ENCODE measurements at regions not wholly inside any gene's neighbourhood (a gene's known extent, or its start where the extent isn't known, plus 50 kb on each side); places are given as distances from the start of the nearest gene placed in this dataset.
A peak's percentile ranks its signal among the peaks of the same experiment; 100 is the strongest.

DNA sequence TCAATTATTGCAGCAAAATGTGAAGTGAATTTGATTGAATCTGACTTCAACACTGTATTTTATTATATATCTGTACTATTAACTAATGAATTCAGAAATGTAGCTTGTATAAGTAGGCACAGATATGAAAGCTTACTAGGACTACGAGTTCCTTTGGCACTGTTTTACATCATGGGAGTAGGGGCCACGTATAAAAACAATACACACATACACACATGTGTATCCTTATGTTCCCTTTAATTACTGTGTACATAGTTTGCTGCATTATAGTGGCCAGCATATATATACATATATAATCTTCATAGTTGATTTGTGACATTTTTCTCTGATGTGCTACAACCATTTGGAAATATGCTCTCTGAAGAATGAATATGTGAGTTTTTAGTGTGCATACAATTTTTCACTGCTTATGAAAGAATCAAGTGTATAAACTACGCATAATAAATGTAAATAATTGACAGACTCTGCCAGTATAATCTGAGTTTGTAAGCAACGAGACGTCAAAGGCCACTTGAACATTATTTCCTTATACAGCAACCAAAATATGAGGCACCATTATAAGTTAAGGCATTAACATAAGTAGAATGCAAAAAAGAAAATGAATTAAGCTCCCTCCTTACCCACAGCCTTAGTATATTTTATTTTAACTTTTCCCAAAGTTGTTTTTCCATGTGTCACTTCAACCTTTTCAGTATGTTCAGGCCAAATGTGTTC lies 98.1 kb upstream of the GALNT5 start:
- WGBS, result no CpG with 5 or more reads among the region's 5 CpGs
- no peak overlapping the region for H3K23ac ChIP-seq (ENCODE audit: low read length in 2 of 2)

DNA sequence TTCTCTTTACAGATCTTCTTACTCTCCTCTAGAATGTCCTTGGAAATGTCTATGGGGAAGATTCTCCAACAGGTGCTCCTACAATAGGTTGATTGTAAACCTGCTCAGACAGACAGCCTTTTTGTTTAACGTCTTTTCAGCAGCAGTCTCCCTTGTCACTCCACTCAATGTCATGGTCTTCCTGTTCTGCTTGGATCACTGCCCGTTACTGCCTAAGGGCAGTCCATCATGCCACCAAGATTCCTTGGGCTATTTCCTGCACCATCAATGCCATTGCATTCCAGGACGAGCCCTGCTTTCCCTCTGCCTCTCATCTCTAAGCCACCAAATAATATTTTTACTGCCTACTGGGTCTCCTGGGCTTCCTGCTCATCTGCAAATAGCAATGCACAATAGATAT lies 97.4 kb upstream of the GALNT5 start:
- Histone ChIP-seq H3K4me1 (ENCODE audit: control insufficient read depth, insufficient read depth, low read depth, low read length) (no peaks in the 10 kb centered on the region), H3K79me1 (replicated peaks; ENCODE audit: low read length, poor library complexity, severe bottlenecking) (no peaks in the 10 kb centered on the region), H2BK5ac (ENCODE audit: low read depth, low read length, poor library complexity, severe bottlenecking) (no peak overlapping the region), H3K14ac (ENCODE audit: low read length in 2 of 2) (no peak overlapping the region), H3K27ac (ENCODE audit: low read length, poor library complexity, severe bottlenecking) (no peak overlapping the region), H4K91ac (ENCODE audit: low read length) (no peak overlapping the region), H3K27me3 (ENCODE audit: control insufficient read depth in 1 of 2, insufficient read depth in 1 of 2, low read length in 2 of 2) (no peaks in the 10 kb centered on the region), H3K23ac (ENCODE audit: low read length in 2 of 2) (peak overlapping the region in 1 of 2 experiments; percentile 34), H3K18ac (ENCODE audit: low read depth in 1 of 2, low read length in 2 of 2) (no peak overlapping the region), H3K4me3 (ENCODE audit: insufficient read depth in 1 of 2, low read depth in 1 of 2, low read length in 2 of 2) (no peak overlapping the region), H3K9me3 (ENCODE audit: control insufficient read depth, low read length) (no peaks in the 10 kb centered on the region), H3K9ac (ENCODE audit: low read length) (no peak overlapping the region), H3K4ac (ENCODE audit: low read depth in 1 of 2, low read length in 2 of 2) (no peak overlapping the region), H2BK12ac (ENCODE audit: low read length in 2 of 2) (no peak overlapping the region), H3K36me3 (ENCODE audit: control insufficient read depth in 1 of 2, insufficient read depth in 2 of 2, low read depth in 1 of 2, low read length in 2 of 2) (no peaks in the 10 kb centered on the region), H2BK120ac (ENCODE audit: low read depth, low read length) (no peak overlapping the region), H4K8ac (ENCODE audit: low read length) (no peak overlapping the region), H2BK15ac (ENCODE audit: low read depth, poor library complexity, severe bottlenecking) (no peak overlapping the region), H3K4me2 (ENCODE audit: low read length, poor library complexity, severe bottlenecking) (no peak overlapping the region), H2AFZ (ENCODE audit: low read depth, low read length) (no peak overlapping the region), H2AK5ac (ENCODE audit: low read length, severe bottlenecking) (no peak overlapping the region)
- no peak for DNase-seq
- WGBS, result 55% methylated on average over 3 of the region's 3 CpGs

More for the DNA sequence above, 98.1 kb upstream of the GALNT5 start:
- Histone ChIP-seq H3K9ac (ENCODE audit: low read length) (no peak overlapping the region), H3K4me1 (ENCODE audit: control insufficient read depth, insufficient read depth, low read depth, low read length) (no peaks in the 10 kb centered on the region), H2BK5ac (ENCODE audit: low read depth, low read length, poor library complexity, severe bottlenecking) (no peak overlapping the region), H3K9me3 (ENCODE audit: control insufficient read depth, low read length) (no peaks in the 10 kb centered on the region), H3K27me3 (ENCODE audit: control insufficient read depth in 1 of 2, insufficient read depth in 1 of 2, low read length in 2 of 2) (no peaks in the 10 kb centered on the region), H3K4me3 (ENCODE audit: insufficient read depth in 1 of 2, low read depth in 1 of 2, low read length in 2 of 2) (no peak overlapping the region), H4K91ac (ENCODE audit: low read length) (no peak overlapping the region), H3K27ac (ENCODE audit: low read length, poor library complexity, severe bottlenecking) (no peak overlapping the region), H3K79me1 (replicated peaks; ENCODE audit: low read length, poor library complexity, severe bottlenecking) (no peaks in the 10 kb centered on the region), H3K36me3 (ENCODE audit: control insufficient read depth in 1 of 2, insufficient read depth in 2 of 2, low read depth in 1 of 2, low read length in 2 of 2) (no peaks in the 10 kb centered on the region), H3K14ac (ENCODE audit: low read length in 2 of 2) (no peak overlapping the region), H2AK5ac (ENCODE audit: low read length, severe bottlenecking) (no peak overlapping the region), H4K8ac (ENCODE audit: low read length) (no peak overlapping the region), H3K4me2 (ENCODE audit: low read length, poor library complexity, severe bottlenecking) (no peak overlapping the region), H2AFZ (ENCODE audit: low read depth, low read length) (no peak overlapping the region), H3K18ac (ENCODE audit: low read depth in 1 of 2, low read length in 2 of 2) (no peak overlapping the region), H2BK15ac (ENCODE audit: low read depth, poor library complexity, severe bottlenecking) (no peak overlapping the region), H2BK120ac (ENCODE audit: low read depth, low read length) (no peak overlapping the region), H2BK12ac (ENCODE audit: low read length in 2 of 2) (no peak overlapping the region), H3K4ac (ENCODE audit: low read depth in 1 of 2, low read length in 2 of 2) (no peak overlapping the region)
- no peak for DNase-seq

DNA sequence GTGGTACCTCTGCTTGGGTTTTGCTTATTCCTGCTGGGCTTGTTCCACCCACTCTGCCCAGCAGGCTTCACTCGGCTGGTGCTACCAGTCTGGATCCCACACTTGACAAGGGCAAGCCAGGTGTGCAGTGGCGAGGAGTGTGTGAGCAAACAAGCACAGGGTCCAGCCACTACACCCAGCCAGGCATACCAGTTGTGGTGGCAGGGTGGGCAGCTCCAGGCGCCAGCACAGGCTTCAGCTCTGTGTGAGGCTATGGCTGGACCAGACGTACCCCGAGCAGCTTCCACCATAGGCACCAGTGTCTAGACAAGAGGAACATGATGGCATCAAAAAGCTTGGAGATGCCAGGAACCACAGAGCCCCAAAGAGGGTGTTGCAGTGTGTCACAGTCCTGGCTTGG lies 93.1 kb upstream of the GALNT5 start:
- no peak for DNase-seq
- H2BK12ac ChIP-seq (ENCODE audit: low read length in 2 of 2), result no peak overlapping the region
- no peak overlapping the region for H2BK120ac ChIP-seq (ENCODE audit: low read depth, low read length)
- no peak overlapping the region for H3K4me3 ChIP-seq (ENCODE audit: insufficient read depth in 1 of 2, low read depth in 1 of 2, low read length in 2 of 2)
- no peak overlapping the region for H3K4me2 ChIP-seq (ENCODE audit: low read length, poor library complexity, severe bottlenecking)
- no peaks in the 10 kb centered on the region for H3K4me1 ChIP-seq (ENCODE audit: control insufficient read depth, insufficient read depth, low read depth, low read length)
- H3K9ac ChIP-seq (ENCODE audit: low read length), result no peak overlapping the region
- no peak overlapping the region for H3K27ac ChIP-seq (ENCODE audit: low read length, poor library complexity, severe bottlenecking)
- no peak overlapping the region for H2AK5ac ChIP-seq (ENCODE audit: low read length, severe bottlenecking)
- no peaks in the 10 kb centered on the region for H3K27me3 ChIP-seq (ENCODE audit: control insufficient read depth in 1 of 2, insufficient read depth in 1 of 2, low read length in 2 of 2)
- no peak overlapping the region for H4K8ac ChIP-seq (ENCODE audit: low read length)
- no peaks in the 10 kb centered on the region for H3K36me3 ChIP-seq (ENCODE audit: control insufficient read depth in 1 of 2, insufficient read depth in 2 of 2, low read depth in 1 of 2, low read length in 2 of 2)
- 87% methylated on average over 5 of the region's 5 CpGs for WGBS
- no peak overlapping the region for H2AFZ ChIP-seq (ENCODE audit: low read depth, low read length)
- peak overlapping the region in 1 of 2 experiments; percentile 9 for H3K14ac ChIP-seq (ENCODE audit: low read length in 2 of 2)
- H3K9me3 ChIP-seq (ENCODE audit: control insufficient read depth, low read length), result no peaks in the 10 kb centered on the region
- H2BK15ac ChIP-seq (ENCODE audit: low read depth, poor library complexity, severe bottlenecking), result no peak overlapping the region
- H4K91ac ChIP-seq (ENCODE audit: low read length), result peak overlapping the region; percentile 21
- H3K79me1 ChIP-seq (replicated peaks; ENCODE audit: low read length, poor library complexity, severe bottlenecking), result no peaks in the 10 kb centered on the region
- H3K23ac ChIP-seq (ENCODE audit: low read length in 2 of 2), result no peak overlapping the region
- H3K18ac ChIP-seq (ENCODE audit: low read depth in 1 of 2, low read length in 2 of 2), result peak overlapping the region in 1 of 2 experiments; percentile 18
- H3K4ac ChIP-seq (ENCODE audit: low read depth in 1 of 2, low read length in 2 of 2), result no peak overlapping the region
- H2BK5ac ChIP-seq (ENCODE audit: low read depth, low read length, poor library complexity, severe bottlenecking), result no peak overlapping the region

DNA sequence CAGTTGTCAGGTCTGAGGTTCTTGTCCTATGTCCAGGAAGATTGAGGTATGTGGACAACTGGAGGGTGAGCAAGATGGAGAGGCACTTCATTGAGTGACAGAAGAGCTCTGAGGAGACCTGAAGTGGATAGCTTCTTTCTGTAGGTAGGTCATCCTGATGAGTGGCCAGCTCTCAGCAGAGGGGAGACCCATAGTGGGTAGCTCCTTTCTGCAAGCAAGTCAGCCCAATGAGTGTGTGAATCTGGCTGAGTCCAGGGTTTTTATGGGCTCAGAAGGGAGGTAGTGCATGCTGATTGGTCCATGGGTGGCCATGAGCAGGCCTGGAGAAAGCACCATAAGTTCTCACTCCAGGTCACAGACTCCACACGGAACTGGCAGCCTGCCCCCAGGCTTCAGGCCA lies 92.6 kb upstream of the GALNT5 start:
- no peak overlapping the region for H2BK12ac ChIP-seq (ENCODE audit: low read length in 2 of 2)
- H2AK5ac ChIP-seq (ENCODE audit: low read length, severe bottlenecking), result no peak overlapping the region
- H3K4me2 ChIP-seq (ENCODE audit: low read length, poor library complexity, severe bottlenecking), result no peak overlapping the region
- no peak overlapping the region for H4K8ac ChIP-seq (ENCODE audit: low read length)
- no peak overlapping the region for H3K18ac ChIP-seq (ENCODE audit: low read depth in 1 of 2, low read length in 2 of 2)
- no peaks in the 10 kb centered on the region for H3K27me3 ChIP-seq (ENCODE audit: control insufficient read depth in 1 of 2, insufficient read depth in 1 of 2, low read length in 2 of 2)
- H3K14ac ChIP-seq (ENCODE audit: low read length in 2 of 2), result no peak overlapping the region
- DNase-seq, result no peak
- H3K4me3 ChIP-seq (ENCODE audit: insufficient read depth in 1 of 2, low read depth in 1 of 2, low read length in 2 of 2), result no peak overlapping the region
- H2BK15ac ChIP-seq (ENCODE audit: low read depth, poor library complexity, severe bottlenecking), result no peak overlapping the region
- no peaks in the 10 kb centered on the region for H3K79me1 ChIP-seq (replicated peaks; ENCODE audit: low read length, poor library complexity, severe bottlenecking)
- no peaks in the 10 kb centered on the region for H3K4me1 ChIP-seq (ENCODE audit: control insufficient read depth, insufficient read depth, low read depth, low read length)
- no peak overlapping the region for H3K23ac ChIP-seq (ENCODE audit: low read length in 2 of 2)
- no peak overlapping the region for H2BK120ac ChIP-seq (ENCODE audit: low read depth, low read length)
- H3K4ac ChIP-seq (ENCODE audit: low read depth in 1 of 2, low read length in 2 of 2), result no peak overlapping the region
- no peak overlapping the region for H4K91ac ChIP-seq (ENCODE audit: low read length)
- 83% methylated on average over 1 of the region's 1 CpG for WGBS
- H3K9me3 ChIP-seq (ENCODE audit: control insufficient read depth, low read length), result no peaks in the 10 kb centered on the region
- no peak overlapping the region for H2BK5ac ChIP-seq (ENCODE audit: low read depth, low read length, poor library complexity, severe bottlenecking)
- H3K9ac ChIP-seq (ENCODE audit: low read length), result no peak overlapping the region
- no peaks in the 10 kb centered on the region for H3K36me3 ChIP-seq (ENCODE audit: control insufficient read depth in 1 of 2, insufficient read depth in 2 of 2, low read depth in 1 of 2, low read length in 2 of 2)
- no peak overlapping the region for H3K27ac ChIP-seq (ENCODE audit: low read length, poor library complexity, severe bottlenecking)
- no peak overlapping the region for H2AFZ ChIP-seq (ENCODE audit: low read depth, low read length)
